K562 (cell line): ENCODE measurements at regions not wholly inside any gene's neighbourhood (a gene's known extent, or its start where the extent isn't known, plus 50 kb on each side); places are given as distances from the start of the nearest gene placed in this dataset.

ENCODE experiments used
- CREB1 ChIP-seq, 2 experiments: sonication (generic) in 1 of 2; formaldehyde crosslinking in 1 of 2; IDR thresholded peaks; 2 replicates each; pipeline versions ENCODE4 v1.6.1 to v1.8.0; 2012 to 2022; ENCODE audit warnings: inconsistent platforms in 1 of 2, mild to moderate bottlenecking in 1 of 2, missing genetic modification reagents in 1 of 2, moderate library complexity in 1 of 2
- CTCF ChIP-seq, 3 experiments: IDR thresholded peaks in 2 of 3; conservative IDR thresholded peaks in 1 of 3; 2 replicates each; pipeline ENCODE4 v1.5.1; 2011 to 2012; ENCODE audit warnings: low read length in 3 of 3, mild to moderate bottlenecking in 3 of 3, control low read depth in 2 of 3, improper control_type of control experiment in 1 of 3, inconsistent platforms in 1 of 3, low read depth in 1 of 3, mixed read lengths in 1 of 3, moderate library complexity in 1 of 3; ENCODE audit not compliant: insufficient read depth in 2 of 3
- MYC ChIP-seq, 2 experiments: fragments of 250-450 bp in 1 of 2; sonication (Bioruptor Pico) in 1 of 2; IDR thresholded peaks; 2 replicates each; pipeline versions ENCODE4 v1.5.1 to v1.6.1; 2012 to 2021; ENCODE audit warnings: low read depth in 2 of 2, borderline replicate concordance in 1 of 2, improper control_type of control experiment in 1 of 2, low read length in 1 of 2, mild to moderate bottlenecking in 1 of 2, moderate library complexity in 1 of 2
- MYNN ChIP-seq, 2 experiments: sonication (generic); formaldehyde crosslinking in 1 of 2; IDR thresholded peaks; 2 replicates each; pipeline versions ENCODE4 v1.5.0 to v1.6.1; 2016 to 2020; ENCODE audit warnings: antibody characterized with exemption in 1 of 2, missing genetic modification reagents in 1 of 2

GRCh38 chr11:34788642-34789041, 127.5 kb downstream of the APIP start:
- TF ChIP-seq CREB1 (IDR thresholded peaks at IDR 0.05) (no peak), CREB1 (CRISPR knock-in tag; IDR thresholded peaks at IDR 0.05) (no peak), MYC (IDR thresholded peaks at IDR 0.05; ENCODE audit: low read depth, low read length) (no peak), MYC (CRISPR knock-in tag; IDR thresholded peaks at IDR 0.05; ENCODE audit: borderline replicate concordance, low read depth) (no peak), CTCF (IDR thresholded peaks at IDR 0.05 in 2 of 3, conservative IDR thresholded peaks at IDR 0.05 in 1 of 3; ENCODE audit: insufficient read depth in 2 of 3, low read depth in 1 of 3, low read length in 3 of 3) (no peak), MYNN (IDR thresholded peaks at IDR 0.05) (no peak), MYNN (CRISPR knock-in tag; IDR thresholded peaks at IDR 0.05) (no peak)
